Activated CD4-positive, alpha-beta T cell treated with anti-CD3 and anti-CD28 coated beads, Interleukin-2, Interleukin-6, amounts not matched to agents 100 ng/mL and 50 ng/mL, durations not matched to agents 16 hours and 8 hours (primary cell): ENCODE measurements at regions not wholly inside any gene's neighbourhood (a gene's known extent, or its start where the extent isn't known, plus 50 kb on each side); places are given as distances from the start of the nearest gene placed in this dataset.
"Not testable (repeated sequence)": the region's sequence is repeated elsewhere in the genome, so short reads cannot be mapped to it uniquely, and the experiment has no call there.

Experiments
- DNase-seq: peaks from one replicate; pipeline ENCODE4 v3.0.0-alpha.2; 2020

GRCh38 chr3:24688446-24689148 lies 193.9 kb upstream of the THRB start:
- no peak for DNase-seq

- no peak for DNase-seq
Measured at GRCh38 chr3:24689353-24689752, 194.7 kb upstream of the THRB start.

- no peak for DNase-seq
Measured at GRCh38 chr3:24690777-24691176, 196.1 kb upstream of the THRB start.

GRCh38 chr3:24699078-24699477 lies 204.4 kb upstream of the THRB start:
- not testable (repeated sequence) for DNase-seq

GRCh38 chr3:24704496-24704895 lies 209.8 kb upstream of the THRB start:
- DNase-seq: no peak

GRCh38 chr3:24707936-24708335 lies 213.3 kb upstream of the THRB start:
- DNase-seq: no peak

- no peak for DNase-seq
Measured at GRCh38 chr3:24709956-24710355, 215.3 kb upstream of the THRB start.

GRCh38 chr3:24713516-24713915 lies 218.9 kb upstream of the THRB start:
- no peak for DNase-seq

GRCh38 chr3:24714436-24714835 lies 219.8 kb upstream of the THRB start:
- DNase-seq: no peak

GRCh38 chr3:24715171-24715792 lies 220.6 kb upstream of the THRB start:
- DNase-seq: no peak

GRCh38 chr3:24722087-24722486 lies 227.4 kb upstream of the THRB start:
- DNase-seq: no peak

GRCh38 chr3:24725514-24726255 lies 231.0 kb upstream of the THRB start:
- DNase-seq: no peak

GRCh38 chr3:24726423-24726822 lies 231.8 kb upstream of the THRB start:
- no peak for DNase-seq

- DNase-seq: no peak
Measured at GRCh38 chr3:24730173-24730572, 235.5 kb upstream of the THRB start.

- no peak for DNase-seq
Measured at GRCh38 chr3:24734019-24734418, 239.4 kb upstream of the THRB start.

GRCh38 chr3:24736701-24737100 lies 242.1 kb upstream of the THRB start:
- DNase-seq: no peak

GRCh38 chr3:24740326-24740725 lies 245.7 kb upstream of the THRB start:
- no peak for DNase-seq

- DNase-seq: no peak
Measured at GRCh38 chr3:24741506-24741905, 246.9 kb upstream of the THRB start.

GRCh38 chr3:24748520-24748919 lies 253.9 kb upstream of the THRB start:
- no peak for DNase-seq

- no peak for DNase-seq
Measured at GRCh38 chr3:24751020-24751419, 256.4 kb upstream of the THRB start.

- DNase-seq: no peak
Measured at GRCh38 chr3:24756101-24756888, 261.6 kb upstream of the THRB start.

GRCh38 chr3:24763393-24763792 lies 268.7 kb upstream of the THRB start:
- DNase-seq: no peak

- no peak for DNase-seq
Measured at GRCh38 chr3:24764236-24764915, 269.7 kb upstream of the THRB start.
